ENCODE measurements at regions not wholly inside any gene's neighbourhood (a gene's known extent, or its start where the extent isn't known, plus 50 kb on each side); places are given as distances from the start of the nearest gene placed in this dataset.

- DNase-seq (no peak), ATAC-seq (ENCODE audit: low read depth in 2 of 2) (no peak)
- Mint-ChIP-seq H3K36me3 (no peaks in the 10 kb centered on the region), H3K9me3 (peaks cover 0 to 5% (median 0%) of the 10 kb centered on the region in 7 donors), H3K4me3 (no peak overlapping the region), H3K27ac (no peak overlapping the region), H3K4me1 (no peaks in the 10 kb centered on the region), H3K27me3 (no peaks in the 10 kb centered on the region)
- Histone ChIP-seq H3K4me3 (ENCODE audit: low read depth, low read length) (no peak overlapping the region), H3K36me3 (ENCODE audit: control insufficient read depth, insufficient read depth, low read length) (no peaks in the 10 kb centered on the region), H3K27ac (ENCODE audit: insufficient read depth, low read length, poor library complexity, severe bottlenecking) (no peak overlapping the region), H3K9me3 (ENCODE audit: control insufficient read depth in 2 of 2, low read length in 2 of 2) (no peaks in the 10 kb centered on the region), H3K4me1 (ENCODE audit: control insufficient read depth, insufficient read depth, low read length, poor library complexity, severe bottlenecking) (no peaks in the 10 kb centered on the region), H3K27me3 (ENCODE audit: control insufficient read depth, insufficient read depth, low read length) (no peaks in the 10 kb centered on the region)
These were observed 164.2 kb upstream of the POU3F2 start for GRCh38 chr6:98670045-98670746.

DNA sequence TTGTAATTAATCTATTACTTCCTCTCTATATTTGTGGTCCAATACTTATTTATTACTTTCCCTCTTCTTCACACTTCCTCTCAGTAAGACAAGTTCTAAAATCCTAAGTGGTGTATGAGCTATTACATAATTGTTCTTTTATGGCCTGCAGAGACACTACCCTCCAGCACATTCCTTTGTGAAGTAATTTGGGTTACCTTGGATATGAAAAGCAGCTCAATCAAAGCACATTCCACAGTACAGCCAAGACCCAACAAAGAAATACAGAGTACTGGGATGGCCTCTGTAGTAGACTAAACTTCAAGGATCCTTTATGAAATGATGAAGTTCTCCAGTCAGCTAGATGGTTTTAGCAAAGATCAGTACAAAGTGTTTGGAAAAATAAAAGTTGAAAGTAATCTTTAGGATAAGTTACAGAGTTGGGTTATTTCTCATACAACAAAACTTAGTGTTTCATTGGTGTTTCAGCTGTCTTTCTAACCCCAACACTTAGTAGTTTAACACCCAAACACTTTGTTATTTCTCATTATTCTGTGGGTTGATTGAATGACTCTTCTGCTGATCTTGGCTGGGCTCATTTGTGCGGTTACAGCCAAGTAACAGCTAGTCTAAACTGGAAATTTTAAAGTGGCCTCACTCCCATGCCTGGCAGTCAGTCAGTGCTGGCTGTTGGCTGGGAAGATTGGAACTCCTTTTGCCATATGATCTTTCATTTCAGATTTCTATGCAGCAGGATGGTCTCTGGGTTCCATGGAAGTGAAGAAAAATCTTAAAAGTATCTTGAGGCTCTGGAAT lies 161.5 kb upstream of the POU3F2 start:
- Histone ChIP-seq H3K27ac (ENCODE audit: insufficient read depth, low read length, poor library complexity, severe bottlenecking) (no peak overlapping the region), H3K27me3 (ENCODE audit: control insufficient read depth, insufficient read depth, low read length) (no peaks in the 10 kb centered on the region), H3K9me3 (ENCODE audit: control insufficient read depth in 2 of 2, low read length in 2 of 2) (no peaks in the 10 kb centered on the region), H3K4me3 (ENCODE audit: low read depth, low read length) (no peak overlapping the region), H3K36me3 (ENCODE audit: control insufficient read depth, insufficient read depth, low read length) (no peaks in the 10 kb centered on the region), H3K4me1 (ENCODE audit: control insufficient read depth, insufficient read depth, low read length, poor library complexity, severe bottlenecking) (no peaks in the 10 kb centered on the region)
- H3K4me1 Mint-ChIP-seq, result no peaks in the 10 kb centered on the region
- H3K36me3 Mint-ChIP-seq, result no peaks in the 10 kb centered on the region
- no peak overlapping the region for H3K27ac Mint-ChIP-seq
- ATAC-seq (ENCODE audit: low read depth in 2 of 2) (no peak), DNase-seq (no peak)
- H3K27me3 Mint-ChIP-seq, result no peaks in the 10 kb centered on the region
- no peak overlapping the region for H3K4me3 Mint-ChIP-seq
- H3K9me3 Mint-ChIP-seq, result peaks cover 0 to 8% (median 0%) of the 10 kb centered on the region in 7 donors

- no peak overlapping the region for H3K4me3 ChIP-seq (ENCODE audit: low read depth, low read length)
- H3K9me3 Mint-ChIP-seq, result peaks cover 0 to 9% (median 0%) of the 10 kb centered on the region in 7 donors
- no peaks in the 10 kb centered on the region for H3K4me1 Mint-ChIP-seq
- H3K9me3 ChIP-seq (ENCODE audit: control insufficient read depth in 2 of 2, low read length in 2 of 2), result no peaks in the 10 kb centered on the region
- no peak for DNase-seq
- no peaks in the 10 kb centered on the region for H3K27me3 Mint-ChIP-seq
- H3K27me3 ChIP-seq (ENCODE audit: control insufficient read depth, insufficient read depth, low read length), result no peaks in the 10 kb centered on the region
- no peak overlapping the region for H3K27ac Mint-ChIP-seq
- no peaks in the 10 kb centered on the region for H3K4me1 ChIP-seq (ENCODE audit: control insufficient read depth, insufficient read depth, low read length, poor library complexity, severe bottlenecking)
- no peak for ATAC-seq (ENCODE audit: low read depth in 2 of 2)
- no peak overlapping the region for H3K27ac ChIP-seq (ENCODE audit: insufficient read depth, low read length, poor library complexity, severe bottlenecking)
- H3K4me3 Mint-ChIP-seq, result no peak overlapping the region
- no peaks in the 10 kb centered on the region for H3K36me3 Mint-ChIP-seq
- no peaks in the 10 kb centered on the region for H3K36me3 ChIP-seq (ENCODE audit: control insufficient read depth, insufficient read depth, low read length)
These were observed 155.9 kb upstream of the POU3F2 start for GRCh38 chr6:98678481-98678880.

- Histone ChIP-seq H3K36me3 (ENCODE audit: control insufficient read depth, insufficient read depth, low read length) (no peaks in the 10 kb centered on the region), H3K4me1 (ENCODE audit: control insufficient read depth, insufficient read depth, low read length, poor library complexity, severe bottlenecking) (no peaks in the 10 kb centered on the region), H3K27me3 (ENCODE audit: control insufficient read depth, insufficient read depth, low read length) (no peaks in the 10 kb centered on the region), H3K9me3 (ENCODE audit: control insufficient read depth in 2 of 2, low read length in 2 of 2) (no peaks in the 10 kb centered on the region), H3K27ac (ENCODE audit: insufficient read depth, low read length, poor library complexity, severe bottlenecking) (no peak overlapping the region), H3K4me3 (ENCODE audit: low read depth, low read length) (no peak overlapping the region)
- H3K36me3 Mint-ChIP-seq, result no peaks in the 10 kb centered on the region
- DNase-seq, result no peak
- no peak for ATAC-seq (ENCODE audit: low read depth in 2 of 2)
- H3K27ac Mint-ChIP-seq, result no peak overlapping the region
- H3K9me3 Mint-ChIP-seq, result peaks cover 0 to 3% (median 0%) of the 10 kb centered on the region in 7 donors
- no peaks in the 10 kb centered on the region for H3K27me3 Mint-ChIP-seq
- H3K4me1 Mint-ChIP-seq, result no peaks in the 10 kb centered on the region
- H3K4me3 Mint-ChIP-seq, result no peak overlapping the region
These were observed 148.3 kb upstream of the POU3F2 start for GRCh38 chr6:98686008-98686601.

DNA sequence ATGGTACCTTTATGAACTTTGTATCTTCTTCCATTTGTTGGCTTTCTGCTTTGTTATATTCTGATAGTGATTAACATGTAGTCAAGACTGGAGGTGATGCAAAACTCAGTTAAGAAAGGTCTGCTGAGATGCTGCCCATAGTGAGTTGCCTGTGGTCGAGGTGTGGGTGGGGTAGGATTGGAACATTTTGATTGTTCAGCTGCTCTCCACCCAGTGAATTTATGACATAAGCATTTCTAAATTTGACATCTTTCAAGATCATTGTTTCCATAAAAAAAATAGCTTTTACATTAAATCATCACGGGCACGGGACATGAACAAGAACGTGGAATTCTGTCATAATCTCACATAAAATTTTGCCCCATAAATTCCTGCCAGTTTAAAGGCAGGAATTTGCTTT lies 146.6 kb upstream of the POU3F2 start:
- Histone ChIP-seq H3K4me1 (ENCODE audit: control insufficient read depth, insufficient read depth, low read length, poor library complexity, severe bottlenecking) (no peaks in the 10 kb centered on the region), H3K4me3 (ENCODE audit: low read depth, low read length) (no peak overlapping the region), H3K9me3 (ENCODE audit: control insufficient read depth in 2 of 2, low read length in 2 of 2) (no peaks in the 10 kb centered on the region), H3K36me3 (ENCODE audit: control insufficient read depth, insufficient read depth, low read length) (no peaks in the 10 kb centered on the region), H3K27ac (ENCODE audit: insufficient read depth, low read length, poor library complexity, severe bottlenecking) (no peak overlapping the region), H3K27me3 (ENCODE audit: control insufficient read depth, insufficient read depth, low read length) (no peaks in the 10 kb centered on the region)
- Mint-ChIP-seq H3K36me3 (no peaks in the 10 kb centered on the region), H3K27me3 (no peaks in the 10 kb centered on the region), H3K4me3 (no peak overlapping the region), H3K27ac (no peak overlapping the region), H3K4me1 (no peaks in the 10 kb centered on the region), H3K9me3 (peaks cover 0 to 4% (median 0%) of the 10 kb centered on the region in 7 donors)
- DNase-seq (no peak), ATAC-seq (ENCODE audit: low read depth in 2 of 2) (no peak)

DNA sequence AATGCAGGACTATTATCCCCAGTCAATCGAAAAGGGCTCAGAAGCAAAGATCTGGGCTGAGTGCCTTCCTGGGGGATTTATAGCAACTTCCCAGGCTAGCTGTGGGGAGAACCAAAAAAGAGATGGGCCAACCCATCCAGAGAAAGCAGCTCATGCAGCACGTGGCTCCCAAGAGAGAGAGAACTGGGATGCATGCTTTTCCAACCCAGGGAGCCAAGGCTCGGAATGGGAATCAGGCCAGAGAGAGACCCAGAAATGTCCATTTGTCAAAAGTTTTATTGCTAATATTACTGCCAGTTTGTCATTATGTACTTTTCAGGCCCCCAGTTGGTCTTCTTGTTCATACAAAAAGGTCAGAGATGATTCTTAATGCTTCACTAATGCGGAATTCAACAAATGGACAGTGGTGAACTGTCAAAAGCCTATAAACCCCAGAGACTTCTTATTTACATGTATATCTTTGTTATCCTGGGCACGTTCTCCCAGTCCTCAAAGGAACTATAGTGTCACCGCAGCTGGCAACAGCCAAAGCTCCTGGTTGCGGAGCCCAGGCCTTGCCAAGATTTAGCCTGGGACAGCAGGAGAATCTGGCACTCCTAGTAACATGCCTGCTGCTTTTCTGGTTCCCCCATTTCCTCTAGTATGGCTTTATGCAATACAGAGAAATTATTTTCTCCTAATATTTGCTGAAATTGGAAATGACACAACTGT lies 139.1 kb upstream of the POU3F2 start:
- no peak for ATAC-seq (ENCODE audit: low read depth in 2 of 2)
- no peak for DNase-seq
- Mint-ChIP-seq H3K27ac (no peak overlapping the region), H3K9me3 (peaks cover 0 to 3% (median 0%) of the 10 kb centered on the region in 7 donors), H3K27me3 (no peaks in the 10 kb centered on the region), H3K4me1 (no peaks in the 10 kb centered on the region), H3K36me3 (no peaks in the 10 kb centered on the region), H3K4me3 (no peak overlapping the region)
- H3K9me3 ChIP-seq (ENCODE audit: control insufficient read depth in 2 of 2, low read length in 2 of 2), result no peaks in the 10 kb centered on the region
- H3K4me1 ChIP-seq (ENCODE audit: control insufficient read depth, insufficient read depth, low read length, poor library complexity, severe bottlenecking), result no peaks in the 10 kb centered on the region
- H3K27ac ChIP-seq (ENCODE audit: insufficient read depth, low read length, poor library complexity, severe bottlenecking), result no peak overlapping the region
- no peak overlapping the region for H3K4me3 ChIP-seq (ENCODE audit: low read depth, low read length)
- no peaks in the 10 kb centered on the region for H3K27me3 ChIP-seq (ENCODE audit: control insufficient read depth, insufficient read depth, low read length)
- H3K36me3 ChIP-seq (ENCODE audit: control insufficient read depth, insufficient read depth, low read length), result no peaks in the 10 kb centered on the region

DNA sequence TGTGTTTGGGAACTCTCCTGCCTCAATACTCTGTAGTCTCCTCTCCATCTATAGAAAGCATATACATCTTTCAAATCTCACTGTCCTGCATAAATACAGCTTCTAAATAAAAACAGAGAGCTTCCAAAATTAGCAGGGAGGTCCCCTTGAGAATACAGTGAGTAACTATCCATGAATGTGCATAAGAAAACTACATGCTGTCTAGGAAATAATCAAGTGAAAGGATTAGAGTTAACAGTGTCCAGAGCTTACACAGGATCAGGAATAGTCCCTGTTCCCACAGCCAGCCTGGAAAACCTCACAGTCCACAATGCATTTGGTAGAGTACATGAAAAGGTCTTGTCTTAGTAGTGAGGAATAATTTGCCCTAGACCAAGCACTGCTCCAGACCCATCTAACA lies 123.0 kb upstream of the POU3F2 start:
- Mint-ChIP-seq H3K4me3 (no peak overlapping the region), H3K27me3 (peaks cover 9% of the 10 kb centered on the region)
- no peak overlapping the region for H3K4me3 ChIP-seq (ENCODE audit: low read depth, low read length)

More for the DNA sequence above, 123.0 kb upstream of the POU3F2 start:
- Histone ChIP-seq H3K4me1 (ENCODE audit: control insufficient read depth, insufficient read depth, low read length, poor library complexity, severe bottlenecking) (no peaks in the 10 kb centered on the region), H3K36me3 (ENCODE audit: control insufficient read depth, insufficient read depth, low read length) (no peaks in the 10 kb centered on the region), H3K9me3 (ENCODE audit: control insufficient read depth in 2 of 2, low read length in 2 of 2) (no peaks in the 10 kb centered on the region), H3K27ac (ENCODE audit: insufficient read depth, low read length, poor library complexity, severe bottlenecking) (no peak overlapping the region), H3K27me3 (ENCODE audit: control insufficient read depth, insufficient read depth, low read length) (no peaks in the 10 kb centered on the region)
- H3K36me3 Mint-ChIP-seq, result no peaks in the 10 kb centered on the region
- H3K4me1 Mint-ChIP-seq, result no peaks in the 10 kb centered on the region
- ATAC-seq (ENCODE audit: low read depth in 2 of 2) (no peak), DNase-seq (no peak)
- peaks cover 0 to 5% (median 0%) of the 10 kb centered on the region in 7 donors for H3K9me3 Mint-ChIP-seq
- H3K27ac Mint-ChIP-seq, result no peak overlapping the region

Measured in CD4-positive, CD25-positive, alpha-beta regulatory T cell (primary cell).